ENCODE measurements at regions not wholly inside any gene's neighbourhood (a gene's known extent, or its start where the extent isn't known, plus 50 kb on each side); places are given as distances from the start of the nearest gene placed in this dataset.

DNA sequence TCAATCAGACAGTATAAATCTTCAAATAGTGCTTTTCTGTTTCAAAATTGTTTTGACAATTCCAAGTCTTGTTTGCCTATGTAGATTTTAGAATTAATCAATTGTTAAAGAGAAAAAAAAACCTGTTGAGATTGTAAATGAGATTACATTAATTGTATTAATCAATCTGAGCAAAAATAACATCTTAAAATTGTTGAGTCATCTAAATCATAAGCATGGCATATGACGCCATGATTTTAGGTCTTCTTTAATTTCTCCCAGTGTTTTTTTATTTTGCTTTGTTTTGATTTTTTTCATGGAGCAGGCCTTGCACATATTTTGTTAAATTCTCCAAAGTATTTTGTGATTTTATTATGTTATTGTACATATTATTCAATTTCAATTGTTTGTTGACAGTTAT lies 988.0 kb upstream of the SEMA6A start:
- Histone ChIP-seq H3K9me2 (replicated peaks; ENCODE audit: insufficient read depth, low read length) (no peaks in the 10 kb centered on the region), H3K36me3 (replicated peaks; ENCODE audit: insufficient read depth, low read length) (no peaks in the 10 kb centered on the region)

DNA sequence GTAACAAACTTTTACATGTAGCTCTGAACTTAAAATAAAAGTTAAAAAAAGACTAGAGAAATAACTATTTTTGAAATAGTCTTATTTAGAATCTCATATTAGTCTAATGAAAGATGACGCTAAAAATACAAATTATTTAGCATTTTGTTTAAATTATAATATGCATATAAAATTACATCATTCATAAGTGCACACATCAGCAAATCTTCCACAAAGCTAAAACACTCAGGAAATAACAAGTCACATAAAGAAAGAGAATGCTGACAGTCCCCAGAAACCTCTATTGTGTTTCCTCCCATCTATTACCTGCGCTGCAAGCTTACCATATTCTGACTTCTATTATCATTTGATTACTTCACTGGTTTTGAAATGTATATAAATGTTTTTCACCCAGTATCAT lies 986.9 kb upstream of the SEMA6A start:
- H3K9me2 ChIP-seq (replicated peaks; ENCODE audit: insufficient read depth, low read length), result no peaks in the 10 kb centered on the region
- TF ChIP-seq EZH2 (optimal IDR thresholded peaks at IDR 0.05; ENCODE audit: low read depth, low read length) (no peak), EZH2phosphoT487 (IDR thresholded peaks at IDR 0.05; ENCODE audit: low read length) (no peak)
- TF ChIP-seq, protein P1, sequence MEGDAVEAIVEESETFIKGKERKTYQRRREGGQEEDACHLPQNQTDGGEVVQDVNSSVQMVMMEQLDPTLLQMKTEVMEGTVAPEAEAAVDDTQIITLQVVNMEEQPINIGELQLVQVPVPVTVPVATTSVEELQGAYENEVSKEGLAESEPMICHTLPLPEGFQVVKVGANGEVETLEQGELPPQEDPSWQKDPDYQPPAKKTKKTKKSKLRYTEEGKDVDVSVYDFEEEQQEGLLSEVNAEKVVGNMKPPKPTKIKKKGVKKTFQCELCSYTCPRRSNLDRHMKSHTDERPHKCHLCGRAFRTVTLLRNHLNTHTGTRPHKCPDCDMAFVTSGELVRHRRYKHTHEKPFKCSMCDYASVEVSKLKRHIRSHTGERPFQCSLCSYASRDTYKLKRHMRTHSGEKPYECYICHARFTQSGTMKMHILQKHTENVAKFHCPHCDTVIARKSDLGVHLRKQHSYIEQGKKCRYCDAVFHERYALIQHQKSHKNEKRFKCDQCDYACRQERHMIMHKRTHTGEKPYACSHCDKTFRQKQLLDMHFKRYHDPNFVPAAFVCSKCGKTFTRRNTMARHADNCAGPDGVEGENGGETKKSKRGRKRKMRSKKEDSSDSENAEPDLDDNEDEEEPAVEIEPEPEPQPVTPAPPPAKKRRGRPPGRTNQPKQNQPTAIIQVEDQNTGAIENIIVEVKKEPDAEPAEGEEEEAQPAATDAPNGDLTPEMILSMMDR (IDR thresholded peaks at IDR 0.05; ENCODE audit: low read length), result no peak
- H3K4me1 ChIP-seq (ENCODE audit: low read length), result no peaks in the 10 kb centered on the region
- no peak for DNase-seq
- no peaks in the 10 kb centered on the region for H3K9me3 ChIP-seq (replicated peaks; ENCODE audit: insufficient read depth, low read length)
- H3K27ac ChIP-seq (ENCODE audit: low read length), result no peak overlapping the region
- no peaks in the 10 kb centered on the region for H3K36me3 ChIP-seq (replicated peaks; ENCODE audit: insufficient read depth, low read length)
- H3K9ac ChIP-seq (ENCODE audit: low read length), result no peak overlapping the region
- H2AFZ ChIP-seq (ENCODE audit: low read length), result no peak overlapping the region
- H3K79me2 ChIP-seq (ENCODE audit: low read length), result no peaks in the 10 kb centered on the region
- H4K20me1 ChIP-seq (ENCODE audit: insufficient read depth, low read length), result no peaks in the 10 kb centered on the region
- H3K4me2 ChIP-seq (ENCODE audit: low read depth, low read length), result no peak overlapping the region
- H3K4me3 ChIP-seq (ENCODE audit: low read length), result no peak overlapping the region
- H3F3A ChIP-seq (ENCODE audit: insufficient read depth, low read length), result no peaks in the 10 kb centered on the region
- H3K27me3 ChIP-seq (replicated peaks; ENCODE audit: insufficient read depth, low read length), result no peaks in the 10 kb centered on the region

More for the DNA sequence above, 988.0 kb upstream of the SEMA6A start:
- H2AFZ ChIP-seq (ENCODE audit: low read length), result no peak overlapping the region
- H3F3A ChIP-seq (ENCODE audit: insufficient read depth, low read length), result no peaks in the 10 kb centered on the region
- no peaks in the 10 kb centered on the region for H3K9me3 ChIP-seq (replicated peaks; ENCODE audit: insufficient read depth, low read length)
- TF ChIP-seq EZH2 (optimal IDR thresholded peaks at IDR 0.05; ENCODE audit: low read depth, low read length), result no peak
- TF ChIP-seq EZH2phosphoT487 (IDR thresholded peaks at IDR 0.05; ENCODE audit: low read length), result no peak
- TF ChIP-seq, protein P1 (IDR thresholded peaks at IDR 0.05; ENCODE audit: low read length), result no peak
- H3K4me3 ChIP-seq (ENCODE audit: low read length), result no peak overlapping the region
- H3K79me2 ChIP-seq (ENCODE audit: low read length), result no peaks in the 10 kb centered on the region
- H4K20me1 ChIP-seq (ENCODE audit: insufficient read depth, low read length), result no peaks in the 10 kb centered on the region
- H3K4me2 ChIP-seq (ENCODE audit: low read depth, low read length), result no peak overlapping the region
- H3K4me1 ChIP-seq (ENCODE audit: low read length), result no peaks in the 10 kb centered on the region
- no peak overlapping the region for H3K9ac ChIP-seq (ENCODE audit: low read length)
- no peak for DNase-seq
- no peaks in the 10 kb centered on the region for H3K27me3 ChIP-seq (replicated peaks; ENCODE audit: insufficient read depth, low read length)
- no peak overlapping the region for H3K27ac ChIP-seq (ENCODE audit: low read length)

DNA sequence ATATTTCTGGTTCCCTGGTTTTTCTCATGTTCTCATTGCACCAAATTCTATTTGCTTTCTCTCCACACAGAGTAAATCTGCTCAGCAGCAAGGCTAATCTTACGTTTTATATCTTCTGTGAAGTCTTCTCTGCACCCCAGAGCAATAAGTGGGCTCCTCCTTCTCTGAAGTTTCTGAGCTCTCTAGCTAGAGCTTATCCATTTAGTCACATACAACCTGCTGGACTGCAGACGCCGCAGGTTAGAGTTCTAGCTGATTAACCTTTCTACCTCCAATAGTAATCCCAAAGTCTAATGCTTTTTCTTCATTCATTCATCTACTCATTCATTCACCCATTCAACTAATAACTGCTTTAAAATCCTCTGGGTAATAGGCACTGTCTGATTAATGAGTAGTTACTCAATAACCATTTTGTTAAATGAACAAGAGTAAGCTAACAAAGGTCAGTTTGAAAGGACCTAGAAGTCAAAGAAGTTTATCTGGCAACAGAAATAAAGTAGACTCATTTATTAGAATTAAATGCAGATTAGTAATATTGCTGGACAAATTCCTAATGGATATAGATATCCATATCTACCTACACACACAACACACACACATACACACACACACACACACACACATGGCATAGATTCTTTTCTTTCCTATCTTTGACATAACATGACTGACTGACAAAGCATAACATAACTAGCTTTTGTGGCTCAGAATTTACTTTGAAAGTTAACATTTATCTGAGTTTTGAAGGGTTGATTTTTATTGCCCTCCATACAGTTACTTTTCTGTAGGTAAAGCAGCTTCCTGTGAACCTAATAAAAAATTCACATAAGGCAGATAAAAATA lies 984.6 kb upstream of the SEMA6A start:
- TF ChIP-seq, protein P1 (IDR thresholded peaks at IDR 0.05; ENCODE audit: low read length), result no peak
- no peak for TF ChIP-seq EZH2 (optimal IDR thresholded peaks at IDR 0.05; ENCODE audit: low read depth, low read length)
- no peak for TF ChIP-seq EZH2phosphoT487 (IDR thresholded peaks at IDR 0.05; ENCODE audit: low read length)
- no peak overlapping the region for H3K9ac ChIP-seq (ENCODE audit: low read length)
- no peaks in the 10 kb centered on the region for H3F3A ChIP-seq (ENCODE audit: insufficient read depth, low read length)

More for the DNA sequence above, 984.6 kb upstream of the SEMA6A start:
- Histone ChIP-seq H3K27me3 (replicated peaks; ENCODE audit: insufficient read depth, low read length) (no peaks in the 10 kb centered on the region), H3K9me2 (replicated peaks; ENCODE audit: insufficient read depth, low read length) (no peaks in the 10 kb centered on the region), H2AFZ (ENCODE audit: low read length) (no peak overlapping the region), H4K20me1 (ENCODE audit: insufficient read depth, low read length) (no peaks in the 10 kb centered on the region), H3K79me2 (ENCODE audit: low read length) (no peaks in the 10 kb centered on the region), H3K4me1 (ENCODE audit: low read length) (no peaks in the 10 kb centered on the region), H3K4me2 (ENCODE audit: low read depth, low read length) (no peak overlapping the region), H3K27ac (ENCODE audit: low read length) (no peak overlapping the region), H3K36me3 (replicated peaks; ENCODE audit: insufficient read depth, low read length) (no peaks in the 10 kb centered on the region), H3K9me3 (replicated peaks; ENCODE audit: insufficient read depth, low read length) (no peaks in the 10 kb centered on the region), H3K4me3 (ENCODE audit: low read length) (no peak overlapping the region)
- no peak for DNase-seq
